IMR-90 (cell line): ENCODE measurements at regions not wholly inside any gene's neighbourhood (a gene's known extent, or its start where the extent isn't known, plus 50 kb on each side); places are given as distances from the start of the nearest gene placed in this dataset.

Experiments
- TF ChIP-seq, protein P1 (sequence below): conservative IDR thresholded peaks from 2 replicates; pipeline ENCODE4 v1.5.1; 2012; ENCODE audit warnings: mild to moderate bottlenecking, low read depth, low read length, improper control_type of control experiment

DNA sequence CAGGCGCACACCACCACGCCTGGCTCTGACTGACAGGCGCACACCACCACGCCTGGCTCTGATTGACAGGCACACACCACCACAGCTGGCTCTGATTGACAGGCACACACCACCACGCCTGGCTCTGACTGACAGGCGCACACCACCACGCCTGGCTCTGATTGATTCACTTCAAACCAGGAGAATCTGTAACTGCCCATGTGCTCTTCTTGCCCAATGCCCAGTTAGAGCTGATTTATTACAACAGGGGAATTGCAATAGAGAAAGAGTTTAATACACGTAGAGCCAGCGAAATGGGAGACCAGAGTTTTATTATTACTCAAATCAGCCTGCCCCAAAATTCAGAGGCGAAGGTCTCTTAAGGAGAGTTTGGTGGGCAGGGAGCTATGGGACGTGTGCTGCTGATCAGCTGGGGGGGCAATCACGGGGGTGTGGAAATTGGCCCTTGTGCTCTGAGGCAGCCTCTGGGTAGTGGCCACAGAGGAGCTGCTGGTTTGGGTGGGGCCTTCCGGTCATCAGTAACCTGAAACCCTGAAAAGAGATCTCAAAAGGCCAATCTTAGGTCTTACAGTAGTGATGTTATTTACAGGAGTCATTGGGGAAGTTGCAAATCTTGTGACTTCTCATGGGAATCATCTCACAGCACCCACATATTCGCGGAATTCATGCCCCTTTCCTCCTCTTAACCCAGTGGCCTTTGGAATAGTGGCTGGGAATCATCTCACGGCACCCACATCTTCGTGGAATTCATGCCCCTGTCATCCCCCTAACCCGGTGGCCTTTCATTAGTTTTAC, 63.8 kb upstream of the TFRC start (continued):
- TF ChIP-seq, protein P1, sequence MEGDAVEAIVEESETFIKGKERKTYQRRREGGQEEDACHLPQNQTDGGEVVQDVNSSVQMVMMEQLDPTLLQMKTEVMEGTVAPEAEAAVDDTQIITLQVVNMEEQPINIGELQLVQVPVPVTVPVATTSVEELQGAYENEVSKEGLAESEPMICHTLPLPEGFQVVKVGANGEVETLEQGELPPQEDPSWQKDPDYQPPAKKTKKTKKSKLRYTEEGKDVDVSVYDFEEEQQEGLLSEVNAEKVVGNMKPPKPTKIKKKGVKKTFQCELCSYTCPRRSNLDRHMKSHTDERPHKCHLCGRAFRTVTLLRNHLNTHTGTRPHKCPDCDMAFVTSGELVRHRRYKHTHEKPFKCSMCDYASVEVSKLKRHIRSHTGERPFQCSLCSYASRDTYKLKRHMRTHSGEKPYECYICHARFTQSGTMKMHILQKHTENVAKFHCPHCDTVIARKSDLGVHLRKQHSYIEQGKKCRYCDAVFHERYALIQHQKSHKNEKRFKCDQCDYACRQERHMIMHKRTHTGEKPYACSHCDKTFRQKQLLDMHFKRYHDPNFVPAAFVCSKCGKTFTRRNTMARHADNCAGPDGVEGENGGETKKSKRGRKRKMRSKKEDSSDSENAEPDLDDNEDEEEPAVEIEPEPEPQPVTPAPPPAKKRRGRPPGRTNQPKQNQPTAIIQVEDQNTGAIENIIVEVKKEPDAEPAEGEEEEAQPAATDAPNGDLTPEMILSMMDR = no peak
